HG02885 (cell line): ENCODE measurements at regions not wholly inside any gene's neighbourhood (a gene's known extent, or its start where the extent isn't known, plus 50 kb on each side); places are given as distances from the start of the nearest gene placed in this dataset.
"Not testable (repeated sequence)": the region's sequence is repeated elsewhere in the genome, so short reads cannot be mapped to it uniquely, and the experiment has no call there.

ENCODE experiments used
- ATAC-seq: cut with Tn5 transposase; IDR thresholded peaks from one replicate; pipeline ENCODE4 v1.9.1; 2021; ENCODE audit warnings: mild to moderate bottlenecking; ENCODE audit not compliant: unreplicated experiment, poor library complexity

DNA sequence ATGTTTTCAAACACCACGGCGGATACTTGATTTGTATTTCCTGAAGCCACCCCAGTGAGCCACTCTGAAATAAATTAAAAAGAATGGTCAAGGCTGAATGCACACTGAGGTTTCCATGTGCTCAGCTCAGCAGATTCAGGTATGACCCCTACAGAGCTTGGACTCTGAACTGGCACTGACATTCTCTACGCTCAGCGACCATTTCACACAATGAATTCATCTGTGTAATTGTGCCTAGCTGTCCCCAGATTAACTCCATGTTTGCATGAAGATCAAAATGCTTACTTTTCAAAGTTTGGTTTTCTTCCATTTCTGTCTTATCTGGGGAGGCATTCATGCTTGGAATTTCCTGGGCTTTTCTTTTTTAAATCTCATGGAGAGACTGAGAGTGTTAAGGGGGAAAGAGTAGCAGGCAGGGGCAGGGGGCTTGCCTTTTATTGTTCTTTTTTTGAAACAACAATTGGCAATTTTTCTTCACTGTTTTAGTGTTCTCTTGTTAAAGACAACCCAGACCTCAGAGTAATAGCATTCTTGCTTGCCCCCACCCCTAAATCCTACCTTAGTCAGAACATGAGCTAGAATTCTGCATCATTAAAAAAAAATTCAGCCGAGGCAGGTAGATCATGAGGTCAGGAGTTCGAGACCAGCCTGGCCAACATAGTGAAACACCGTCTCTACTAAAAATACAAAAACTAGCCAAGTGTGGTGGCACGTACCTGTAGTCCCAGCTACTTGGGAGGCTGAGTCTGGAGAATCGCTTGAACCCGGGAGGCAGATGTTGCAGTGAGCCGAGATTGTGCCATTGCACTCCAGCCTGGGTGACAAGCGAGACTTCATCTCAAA lies 85.5 kb upstream of the HNF1B start:
- no peak for ATAC-seq

DNA sequence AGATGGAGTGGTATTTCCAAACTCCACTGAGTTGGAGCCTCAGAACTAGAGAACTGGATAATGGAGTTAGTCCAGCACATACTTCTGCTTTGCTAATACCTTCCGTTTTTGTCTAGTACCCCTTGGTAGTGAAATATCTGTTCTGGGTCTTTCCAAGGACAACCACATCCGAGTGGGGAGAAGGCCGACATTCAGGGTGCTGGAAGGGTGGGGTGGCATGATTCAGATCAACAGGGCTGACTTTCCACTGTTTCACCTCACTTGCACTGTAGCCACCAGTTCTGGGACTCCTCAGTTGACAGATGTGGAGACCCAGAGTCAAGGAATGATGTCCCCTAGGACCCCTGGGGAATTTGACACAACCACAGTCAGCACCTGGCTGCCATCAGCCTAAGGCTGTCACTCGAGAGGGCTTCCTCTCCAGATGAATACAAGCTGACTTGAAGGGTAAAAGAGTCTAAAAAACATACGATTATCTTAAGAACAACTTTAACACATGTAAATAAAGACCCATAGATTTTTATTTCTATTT lies 84.8 kb upstream of the HNF1B start:
- no peak for ATAC-seq

DNA sequence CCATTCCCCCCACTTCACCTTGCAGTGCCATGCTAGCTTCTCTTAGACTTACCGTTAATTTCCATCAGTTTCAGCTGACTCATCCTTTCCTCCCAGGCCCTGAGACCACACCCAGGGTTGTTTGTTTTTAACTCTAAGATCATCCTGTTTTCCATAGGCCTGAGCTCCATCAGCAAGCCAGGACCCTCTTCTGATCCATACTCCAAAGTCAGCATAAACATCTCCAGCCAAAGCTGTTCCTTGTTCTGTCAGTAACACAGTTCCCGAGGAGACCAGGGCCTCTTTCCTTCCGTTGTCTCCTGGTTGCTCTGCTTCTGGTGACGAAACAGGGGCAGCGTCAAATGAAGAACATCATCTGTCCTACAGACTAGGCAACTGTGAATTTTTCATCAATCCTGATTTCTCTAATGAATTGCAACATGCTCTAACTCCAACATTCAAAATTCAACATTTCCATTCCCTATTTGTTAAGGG lies 83.8 kb upstream of the HNF1B start:
- ATAC-seq = no peak

DNA sequence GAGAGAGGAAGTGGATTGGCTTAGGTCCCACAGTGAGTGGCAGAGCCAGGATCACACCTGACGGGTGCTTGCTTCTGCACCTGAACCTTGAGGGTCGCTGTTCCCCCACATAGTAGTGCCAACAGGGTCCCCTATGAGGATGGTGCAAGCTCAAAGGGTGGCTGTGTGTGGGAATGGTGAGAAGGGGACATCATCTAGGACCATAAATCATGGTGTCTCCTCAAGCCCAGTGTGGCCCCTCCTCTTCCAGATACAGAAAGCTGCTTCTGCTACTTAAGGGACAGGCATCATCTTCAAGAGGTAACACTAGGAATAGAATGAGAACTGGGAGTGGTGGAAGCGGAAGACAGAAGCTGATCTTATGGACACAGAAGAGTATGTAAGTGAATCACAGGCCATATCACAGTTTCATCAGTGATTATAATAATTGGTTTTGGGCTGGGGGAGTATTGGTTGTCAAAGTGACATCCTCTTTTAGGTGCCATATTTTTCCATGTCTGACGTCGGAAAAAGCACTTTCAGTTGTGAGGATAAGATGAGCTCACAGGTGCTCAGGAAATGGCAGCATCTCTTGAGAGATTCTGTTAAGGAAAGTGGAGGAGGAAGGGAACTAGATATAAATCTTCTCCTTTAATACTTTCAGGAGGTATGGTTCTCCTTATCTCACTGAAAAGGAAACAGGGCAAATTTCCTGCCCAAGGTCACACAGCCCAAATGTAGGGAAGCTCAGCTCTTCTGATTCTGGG lies 83.2 kb upstream of the HNF1B start:
- no peak for ATAC-seq

DNA sequence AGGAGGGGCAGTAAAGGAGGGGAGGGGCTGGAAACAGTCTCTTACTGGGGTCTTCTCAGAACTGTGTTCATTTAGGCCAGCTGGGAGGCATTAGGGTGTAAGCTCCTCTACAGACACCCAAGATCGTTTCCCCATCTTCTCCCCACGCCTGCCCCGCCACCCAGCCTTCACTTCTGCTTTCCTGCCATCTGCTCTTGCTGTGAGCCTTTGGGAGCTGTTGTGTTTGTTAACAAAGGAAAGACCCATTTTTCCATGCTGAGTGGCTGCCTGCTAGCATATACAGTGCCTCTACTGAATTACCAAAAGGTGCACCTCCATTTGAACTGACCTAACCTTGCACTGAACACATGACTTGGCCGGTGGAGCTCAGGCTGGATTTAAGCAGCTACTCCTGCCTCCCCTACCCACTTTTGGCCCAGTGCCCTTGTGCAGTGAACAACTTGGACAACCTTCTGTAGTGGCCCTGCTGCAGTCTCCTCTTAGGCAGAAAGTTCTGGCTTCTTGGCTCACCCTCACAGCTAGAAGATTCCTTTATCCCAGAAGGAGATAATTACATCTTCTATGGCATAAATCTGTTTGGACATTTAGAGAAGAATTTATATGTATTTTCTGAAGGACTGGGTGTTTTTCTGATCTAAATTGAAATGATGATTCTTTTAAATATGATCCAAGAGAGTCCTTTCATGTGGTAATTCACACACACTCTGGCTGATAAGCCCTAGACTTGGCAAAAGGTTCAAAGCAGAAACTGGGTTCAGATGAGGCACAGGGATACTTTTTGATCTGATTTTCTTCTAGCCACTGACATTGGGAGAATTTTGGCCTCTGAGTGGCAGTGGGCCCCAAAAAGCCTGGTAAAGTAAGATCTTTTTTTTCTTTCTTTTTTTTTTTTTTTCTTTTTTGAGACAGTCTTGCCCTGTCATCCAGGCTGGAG lies 81.9 kb upstream of the HNF1B start:
- no peak for ATAC-seq

DNA sequence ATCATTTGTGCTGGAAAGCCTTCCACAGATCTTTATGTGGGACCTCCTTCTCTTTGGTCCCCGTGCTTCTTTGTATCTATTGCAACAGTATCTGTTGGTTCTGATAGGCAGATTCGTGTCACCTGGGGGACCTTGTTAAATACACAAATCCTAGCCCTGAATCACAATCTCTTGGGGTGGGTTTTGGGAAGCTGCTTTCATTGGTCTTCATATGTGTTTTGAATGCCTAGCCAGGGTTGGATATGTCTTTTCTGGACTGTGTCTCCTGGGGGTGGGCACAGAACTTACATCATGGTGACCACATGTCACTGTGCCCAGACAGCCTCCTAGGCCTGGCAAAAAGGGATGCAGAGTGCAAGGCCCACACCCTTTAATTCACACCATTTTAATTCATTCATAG lies 81.0 kb upstream of the HNF1B start:
- ATAC-seq = no peak

DNA sequence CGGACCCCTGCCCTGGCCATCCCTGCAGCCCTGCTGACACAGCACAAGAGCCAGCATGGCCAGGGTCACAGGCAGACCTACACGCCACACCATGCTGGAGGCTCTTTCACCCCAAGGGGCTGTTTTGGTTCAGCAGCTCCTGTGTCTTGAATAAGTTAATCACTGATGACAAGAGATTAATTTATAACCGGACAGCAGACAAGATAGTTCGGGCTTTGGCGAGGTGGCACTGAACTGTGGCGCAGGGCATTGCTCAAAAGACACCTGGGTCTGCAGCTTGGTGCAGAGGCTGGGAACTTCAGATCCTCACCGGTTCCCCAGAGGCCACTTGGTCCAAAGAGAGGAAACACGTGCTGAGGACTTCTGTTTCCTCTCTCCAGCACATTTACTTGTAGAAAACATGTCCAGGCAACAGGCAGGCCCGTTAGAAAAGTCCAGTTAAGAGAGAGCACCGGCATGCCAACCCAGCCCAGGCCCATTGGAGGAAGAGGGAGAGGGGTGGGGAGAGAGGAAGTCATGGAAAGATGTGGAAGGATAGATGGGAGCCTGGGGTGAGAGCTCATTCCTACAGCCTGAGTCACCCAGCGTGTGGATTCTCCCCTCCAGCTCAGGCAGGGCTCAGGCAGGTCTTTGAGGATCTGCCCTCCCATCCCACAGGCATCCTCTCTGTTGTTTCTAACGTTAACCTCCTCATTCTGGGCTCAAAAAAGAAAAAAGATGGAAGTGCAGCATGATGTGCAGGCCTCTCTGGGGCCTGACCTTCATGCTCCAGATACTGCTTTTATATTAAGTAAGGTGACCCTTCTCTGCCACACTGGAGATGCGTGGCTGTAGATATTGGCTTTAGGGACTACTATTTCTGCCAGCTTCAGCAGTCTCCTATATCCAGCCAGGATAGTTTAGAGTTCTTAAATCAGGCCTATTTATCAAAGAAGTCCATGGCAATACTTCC lies 80.0 kb upstream of the HNF1B start:
- no peak for ATAC-seq

DNA sequence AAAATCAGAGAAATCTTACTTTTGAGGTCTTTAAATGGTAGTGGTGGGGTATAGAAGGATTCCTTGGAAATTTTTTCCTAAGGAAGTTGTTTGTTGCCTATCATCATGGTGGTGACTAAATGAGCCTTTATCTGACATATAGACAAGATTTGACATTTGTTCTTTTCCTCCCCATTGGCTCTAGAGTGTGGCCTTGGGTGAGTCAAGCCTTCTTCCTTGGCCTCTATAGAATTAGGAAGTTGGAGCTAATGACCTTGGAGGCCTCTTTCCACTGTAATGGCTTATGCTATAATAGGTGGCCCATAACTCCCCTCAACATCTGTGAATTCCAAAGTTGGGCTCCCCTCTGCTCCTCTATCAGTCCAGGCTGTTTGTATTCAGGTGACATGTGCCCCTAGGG lies 79.1 kb upstream of the HNF1B start:
- no peak for ATAC-seq

DNA sequence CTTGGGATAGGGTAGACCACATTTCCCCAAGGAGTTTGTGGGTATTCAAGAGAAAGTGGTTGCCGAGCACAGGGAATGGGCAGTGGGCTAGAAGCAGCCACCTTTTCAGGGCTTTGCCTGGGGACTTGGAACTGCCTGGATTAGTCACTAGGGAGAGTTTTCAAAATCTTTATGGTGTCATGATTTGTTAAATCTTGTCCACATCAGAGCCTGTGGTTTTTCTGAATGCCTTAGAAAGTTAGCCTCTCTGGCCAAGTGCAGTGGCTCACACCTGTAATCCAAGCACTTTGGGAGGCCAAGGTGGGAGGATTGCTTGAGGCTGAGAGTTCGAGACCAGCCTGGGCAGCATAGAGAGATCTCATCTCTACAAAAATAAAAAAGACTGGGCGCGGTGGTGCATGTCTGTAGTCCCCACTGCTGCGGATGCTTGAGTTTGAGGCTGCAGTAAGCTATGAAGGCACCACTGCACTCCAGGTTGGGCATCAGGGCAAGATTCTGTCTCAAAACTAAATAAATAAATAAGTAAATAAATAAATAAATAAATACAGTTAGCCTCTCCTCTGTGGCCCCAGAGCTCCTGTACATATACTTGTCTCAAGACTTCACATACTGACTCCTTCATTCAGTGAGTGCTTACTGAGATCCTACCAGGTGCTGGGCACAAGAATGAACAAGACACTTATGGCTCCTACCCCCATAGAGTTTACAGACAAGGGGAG lies 76.3 kb upstream of the HNF1B start:
- ATAC-seq = no peak

DNA sequence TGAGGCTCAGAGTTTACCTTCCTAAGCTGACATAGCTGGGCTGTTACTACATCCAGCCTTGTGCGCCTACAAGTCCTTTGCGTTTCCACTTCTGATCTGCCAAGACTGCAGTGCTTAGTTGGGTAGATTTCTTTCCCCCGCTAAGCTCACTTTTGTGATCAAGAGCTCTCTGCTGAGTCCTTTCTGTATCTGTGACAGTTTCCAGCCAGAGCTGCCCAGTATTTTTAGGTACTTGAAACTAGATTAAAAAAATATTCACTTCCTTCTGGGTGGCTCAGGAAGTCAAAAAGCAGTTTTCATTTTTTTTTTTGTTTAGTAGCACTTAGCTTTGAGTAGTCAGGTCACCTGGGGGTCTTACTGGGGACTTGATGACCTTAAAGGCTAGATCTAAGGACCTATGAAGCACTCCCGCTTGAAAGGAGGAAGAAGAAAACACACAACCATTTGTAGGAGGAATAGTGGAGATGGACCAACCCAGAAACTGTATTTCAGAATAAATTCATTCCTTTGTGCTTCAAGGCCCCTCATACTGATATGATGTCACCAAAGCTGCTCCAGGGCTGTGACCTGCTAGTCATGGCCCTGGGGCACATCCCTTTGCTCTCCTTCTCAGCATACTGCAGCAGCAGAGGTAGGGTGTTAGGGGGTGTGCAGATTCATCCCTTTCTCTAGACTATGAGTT lies 75.6 kb upstream of the HNF1B start:
- no peak for ATAC-seq

DNA sequence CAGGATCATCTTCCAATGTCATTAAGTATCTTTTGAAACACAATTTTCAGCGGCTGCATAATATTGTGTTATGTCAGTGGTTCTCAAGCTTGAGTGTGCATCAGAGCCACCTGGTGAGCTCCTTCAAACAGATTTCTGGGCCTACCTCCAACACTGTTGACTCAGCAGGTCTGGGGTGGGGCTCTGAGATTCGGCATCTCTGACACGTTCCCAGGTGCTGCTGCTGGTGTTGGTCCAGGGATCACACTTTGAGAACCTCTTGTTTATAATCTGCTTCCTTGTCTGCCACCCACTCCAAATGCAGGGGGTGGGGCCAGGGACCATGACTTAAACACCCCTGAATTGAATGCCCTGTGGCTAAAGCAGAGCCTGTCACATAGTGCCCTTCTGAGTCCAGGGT lies 73.8 kb upstream of the HNF1B start:
- no peak for ATAC-seq

DNA sequence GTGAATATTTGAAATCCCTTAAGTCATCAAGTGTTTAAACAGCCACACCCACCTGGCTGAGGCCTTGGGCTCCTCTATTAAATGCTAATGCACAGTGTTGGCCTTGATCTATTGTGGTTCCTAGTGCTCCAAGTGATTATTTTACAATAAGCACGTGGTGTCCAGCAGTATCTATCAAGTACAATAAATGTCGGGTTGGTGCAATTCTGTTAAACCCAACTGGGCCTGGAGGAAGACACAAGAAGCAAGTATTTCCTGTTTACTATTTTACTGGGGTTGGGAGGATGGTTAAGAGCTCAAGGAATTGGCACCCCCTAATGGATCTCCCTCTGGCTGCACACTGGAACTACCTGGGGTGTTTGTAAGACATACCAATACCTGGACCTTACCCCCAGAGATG lies 72.1 kb upstream of the HNF1B start:
- ATAC-seq = no peak

DNA sequence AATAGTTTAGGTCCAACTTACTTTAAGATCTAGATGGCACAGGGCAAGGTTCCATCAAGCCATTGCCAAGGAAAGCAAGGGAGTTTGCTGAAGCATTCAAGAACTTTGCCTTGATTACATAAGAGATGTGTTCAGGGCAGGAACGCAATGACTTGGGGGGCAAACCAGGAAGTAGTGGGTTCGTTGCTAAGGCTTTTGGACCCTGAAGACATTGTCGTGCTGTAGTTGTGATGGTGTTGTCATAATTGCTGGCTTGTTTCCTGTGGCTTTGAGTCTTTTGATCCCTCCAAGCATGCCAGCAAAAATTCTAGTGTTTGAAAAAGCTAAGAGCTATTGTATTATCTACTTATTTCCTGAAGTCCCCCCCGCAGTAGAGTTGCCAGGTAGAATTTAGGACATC lies 70.7 kb upstream of the HNF1B start:
- no peak for ATAC-seq

DNA sequence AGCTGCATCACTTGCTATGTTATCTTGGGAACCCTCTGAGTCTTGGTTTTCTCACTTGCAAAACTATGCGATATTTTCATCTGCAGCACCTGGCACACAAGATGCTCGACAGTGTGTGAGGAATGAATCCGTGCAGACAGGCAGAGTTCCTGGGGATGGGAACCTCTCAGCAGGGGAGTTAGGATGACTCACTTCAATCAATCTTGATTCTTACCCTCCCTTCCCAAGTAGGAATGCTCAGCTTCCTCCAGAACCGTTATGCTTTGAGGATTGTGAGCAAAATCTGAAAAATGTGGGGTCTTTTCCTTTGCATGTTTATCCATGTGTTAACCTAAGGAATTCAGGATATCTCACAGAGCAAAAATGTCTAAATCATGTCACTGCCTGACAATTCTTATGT lies 68.9 kb upstream of the HNF1B start:
- no peak for ATAC-seq

DNA sequence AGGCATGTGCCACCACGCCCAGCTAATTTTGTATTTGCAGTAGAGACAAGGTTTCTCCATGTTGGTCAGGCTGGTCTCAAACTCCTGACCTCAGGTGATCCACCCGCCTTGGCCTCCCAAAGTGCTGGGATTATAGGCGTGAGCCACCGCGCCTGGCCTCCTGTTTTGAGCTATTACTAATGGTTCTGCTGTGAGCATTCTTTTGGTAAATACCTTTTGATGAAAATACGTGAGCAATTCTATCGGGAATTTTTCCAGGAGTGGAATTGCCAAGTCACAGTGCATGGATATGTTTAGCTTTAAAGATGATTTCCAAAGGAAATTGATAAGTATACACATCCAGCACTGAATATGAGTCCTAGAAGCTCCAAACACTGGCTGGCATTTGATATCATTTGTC lies 64.0 kb upstream of the HNF1B start:
- ATAC-seq = not testable (repeated sequence)

DNA sequence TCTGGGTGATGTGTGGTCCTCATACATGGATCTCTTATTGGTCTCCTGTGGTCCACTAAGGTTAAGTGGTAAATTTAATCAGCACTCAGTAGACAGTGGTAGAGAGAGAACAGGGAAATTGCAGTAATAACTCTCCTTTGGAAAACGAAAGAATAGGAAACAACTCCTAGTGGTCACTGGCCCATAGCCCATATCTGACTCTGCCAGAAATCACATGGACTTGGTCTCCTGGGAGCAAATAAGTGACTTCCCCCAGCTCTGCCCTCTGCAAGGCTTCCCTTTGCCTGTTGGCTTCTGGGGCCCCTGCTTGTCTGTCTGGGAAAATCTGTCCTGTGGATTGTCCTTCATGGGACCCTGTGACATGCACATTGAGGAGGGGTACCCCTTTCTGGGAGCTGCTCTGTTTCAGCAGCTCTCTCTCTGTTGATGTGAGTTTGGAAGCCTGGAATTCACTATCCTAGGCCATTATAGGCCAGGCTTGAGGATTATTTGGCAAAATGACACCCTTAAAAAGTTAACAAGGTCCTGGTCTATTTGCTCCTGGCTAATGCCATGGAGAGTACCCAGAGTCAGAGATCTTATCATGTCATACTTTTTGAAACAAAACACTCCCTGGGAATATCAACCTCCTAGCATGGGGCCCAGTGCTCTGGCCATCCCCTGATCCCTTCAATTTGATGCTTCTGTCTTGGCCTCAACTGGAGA lies 58.0 kb upstream of the HNF1B start:
- ATAC-seq = no peak

DNA sequence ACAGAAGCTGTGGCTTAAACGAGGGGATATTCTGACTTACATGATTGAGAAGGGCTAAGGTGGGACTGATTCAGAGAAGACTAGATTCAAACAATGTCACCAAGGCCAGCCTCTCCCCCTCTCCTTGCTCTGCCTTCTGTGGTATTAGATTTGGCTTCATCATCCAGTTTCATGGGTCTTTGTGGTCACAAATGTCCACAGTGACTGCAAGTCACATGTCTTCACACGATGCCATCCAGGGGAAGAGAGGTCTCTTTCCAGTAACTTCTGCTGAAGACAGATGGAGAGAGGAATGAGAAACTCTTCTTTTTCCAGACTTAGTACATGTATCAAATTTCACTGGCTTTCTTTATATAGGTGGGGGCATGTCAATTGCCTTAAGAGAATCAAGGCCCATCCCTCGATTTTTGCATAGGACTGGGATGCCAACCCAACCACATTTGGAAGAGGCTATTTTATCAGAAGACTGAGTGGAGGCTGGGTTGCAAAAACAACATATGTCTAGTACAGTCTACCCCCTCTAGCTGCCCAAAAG lies 57.3 kb upstream of the HNF1B start:
- no peak for ATAC-seq
